Activated T-cell treated with anti-CD3 and anti-CD28 coated beads, Interleukin-2, amount 50 U/mL, for 24 hours (primary cell): ENCODE measurements at regions not wholly inside any gene's neighbourhood (a gene's known extent, or its start where the extent isn't known, plus 50 kb on each side); places are given as distances from the start of the nearest gene placed in this dataset.

Source experiments
- DNase-seq: peaks from one replicate; pipeline ENCODE4 v3.0.0-alpha.2; 2020
- H3K27ac Mint-ChIP-seq: 2 replicates; pipeline ENCODE4 v1.8.0; 2020; ENCODE audit warnings: mild to moderate bottlenecking, mixed read lengths
- H3K27me3 Mint-ChIP-seq: 2 replicates; pipeline ENCODE4 v1.8.0; 2020; ENCODE audit warnings: mixed read lengths
- H3K36me3 Mint-ChIP-seq: 2 replicates; pipeline ENCODE4 v1.8.0; 2020; ENCODE audit warnings: low read depth, mixed read lengths
- H3K4me1 Mint-ChIP-seq: 2 replicates; pipeline ENCODE4 v1.8.0; 2020; ENCODE audit warnings: low read depth, mixed read lengths
- H3K4me3 Mint-ChIP-seq: 2 replicates; pipeline ENCODE4 v1.8.0; 2020; ENCODE audit warnings: mild to moderate bottlenecking, moderate library complexity, mixed read lengths
- H3K9me3 Mint-ChIP-seq: 2 replicates; pipeline ENCODE4 v1.8.0; 2020; ENCODE audit warnings: mixed read lengths

DNA sequence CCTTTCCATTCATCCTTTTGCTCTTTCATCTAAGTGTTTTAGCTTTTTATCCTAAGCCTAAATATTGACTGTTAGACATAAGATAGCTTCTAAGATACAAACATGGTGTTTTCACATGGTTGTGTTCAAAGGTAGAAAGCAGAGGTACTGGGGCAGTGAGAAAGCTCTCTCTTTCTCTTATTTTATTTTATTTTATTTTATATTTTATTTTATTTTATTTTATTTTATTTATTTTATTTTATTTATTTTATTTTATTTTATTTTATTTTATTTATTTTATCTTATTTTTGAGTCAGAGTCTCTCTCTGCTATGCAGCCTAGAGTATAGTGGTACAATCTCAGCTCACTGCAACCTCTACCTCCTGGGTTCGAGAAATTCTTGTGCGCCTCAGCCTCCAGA lies 287.2 kb downstream of the IKZF2 start:
- Mint-ChIP-seq H3K4me1 (no peaks in the 10 kb centered on the region), H3K9me3 (peaks cover 26% of the 10 kb centered on the region), H3K27ac (no peak overlapping the region), H3K4me3 (no peak overlapping the region), H3K36me3 (no peaks in the 10 kb centered on the region), H3K27me3 (no peaks in the 10 kb centered on the region)
- DNase-seq, result no peak

DNA sequence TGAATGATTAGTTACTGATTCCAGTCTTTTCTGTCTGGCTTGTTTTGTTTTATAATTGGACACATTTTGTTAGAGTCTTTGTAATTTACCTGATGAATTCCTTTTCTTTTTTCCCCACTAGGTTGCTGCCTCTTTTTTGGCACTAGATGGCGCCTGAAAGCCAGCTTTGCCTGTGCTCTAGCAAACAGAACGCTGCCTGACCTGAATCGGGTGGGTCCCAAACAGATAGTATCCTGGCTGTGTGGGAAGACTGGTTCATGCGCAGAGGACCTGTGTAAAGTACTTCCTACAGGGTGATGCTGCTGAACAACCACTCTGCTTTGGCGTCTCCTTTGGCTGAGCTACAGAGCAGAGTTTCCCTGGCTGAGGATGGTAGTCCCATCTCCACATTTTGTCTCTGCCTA lies 288.2 kb downstream of the IKZF2 start:
- no peaks in the 10 kb centered on the region for H3K36me3 Mint-ChIP-seq
- H3K4me3 Mint-ChIP-seq, result no peak overlapping the region
- DNase-seq, result peak; percentile 42
- H3K27me3 Mint-ChIP-seq, result no peaks in the 10 kb centered on the region
- peaks cover 23% of the 10 kb centered on the region for H3K9me3 Mint-ChIP-seq
- H3K4me1 Mint-ChIP-seq, result no peaks in the 10 kb centered on the region
- no peak overlapping the region for H3K27ac Mint-ChIP-seq

GRCh38 chr2:212858496-212858895 lies 292.9 kb downstream of the IKZF2 start:
- H3K9me3 Mint-ChIP-seq, result peaks cover 11% of the 10 kb centered on the region

DNA sequence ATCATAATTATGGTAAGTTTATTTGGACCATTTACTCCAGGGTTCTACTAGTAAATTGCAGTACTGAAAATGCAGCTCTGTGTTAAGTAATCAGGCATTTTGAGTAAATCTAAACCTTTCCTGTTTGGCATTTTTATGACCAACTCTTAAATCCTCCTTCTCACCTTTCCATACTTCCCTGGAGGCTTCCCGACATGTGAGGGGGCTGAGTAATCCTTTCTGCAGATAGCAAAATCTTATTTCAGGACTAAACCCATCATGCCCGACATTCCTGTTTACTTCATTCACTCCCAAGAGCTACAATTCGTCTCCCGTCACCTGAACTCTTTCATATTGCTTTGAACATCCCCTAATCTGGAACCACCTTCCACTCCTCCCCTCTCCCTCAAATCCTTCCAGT lies 296.6 kb downstream of the IKZF2 start:
- Mint-ChIP-seq H3K4me3 (no peak overlapping the region), H3K9me3 (peaks cover under 1% of the 10 kb centered on the region), H3K27ac (no peak overlapping the region), H3K4me1 (no peaks in the 10 kb centered on the region), H3K36me3 (no peaks in the 10 kb centered on the region), H3K27me3 (no peaks in the 10 kb centered on the region)
- no peak for DNase-seq

More at GRCh38 chr2:212858496-212858895, 292.9 kb downstream of the IKZF2 start:
- H3K27ac Mint-ChIP-seq, result no peak overlapping the region
- H3K27me3 Mint-ChIP-seq, result no peaks in the 10 kb centered on the region
- H3K4me3 Mint-ChIP-seq, result no peak overlapping the region
- DNase-seq, result no peak
- no peaks in the 10 kb centered on the region for H3K36me3 Mint-ChIP-seq
- H3K4me1 Mint-ChIP-seq, result no peaks in the 10 kb centered on the region

DNA sequence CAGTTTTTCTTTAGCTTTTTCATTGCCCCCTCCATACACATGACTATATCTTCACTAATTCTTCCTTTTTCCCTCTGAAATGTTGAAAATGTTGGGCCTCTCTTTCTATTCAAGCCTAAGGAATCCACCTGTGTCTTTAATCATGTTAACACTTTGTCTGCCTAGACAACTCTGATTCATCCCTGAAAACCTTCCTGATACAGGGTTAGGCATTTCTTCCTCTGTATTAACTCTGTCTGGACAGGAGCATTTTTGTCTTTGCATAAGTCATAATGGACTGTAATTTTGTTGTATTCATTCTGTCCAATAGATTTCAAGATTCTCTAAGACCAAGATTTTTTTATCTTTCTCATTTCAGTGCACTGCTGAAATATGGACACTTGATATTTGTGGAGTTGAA lies 297.3 kb downstream of the IKZF2 start:
- no peak overlapping the region for H3K4me3 Mint-ChIP-seq
- H3K36me3 Mint-ChIP-seq, result no peaks in the 10 kb centered on the region
- no peak overlapping the region for H3K27ac Mint-ChIP-seq
- DNase-seq, result no peak
- no peaks in the 10 kb centered on the region for H3K4me1 Mint-ChIP-seq
- no peaks in the 10 kb centered on the region for H3K9me3 Mint-ChIP-seq
- H3K27me3 Mint-ChIP-seq, result no peaks in the 10 kb centered on the region

DNA sequence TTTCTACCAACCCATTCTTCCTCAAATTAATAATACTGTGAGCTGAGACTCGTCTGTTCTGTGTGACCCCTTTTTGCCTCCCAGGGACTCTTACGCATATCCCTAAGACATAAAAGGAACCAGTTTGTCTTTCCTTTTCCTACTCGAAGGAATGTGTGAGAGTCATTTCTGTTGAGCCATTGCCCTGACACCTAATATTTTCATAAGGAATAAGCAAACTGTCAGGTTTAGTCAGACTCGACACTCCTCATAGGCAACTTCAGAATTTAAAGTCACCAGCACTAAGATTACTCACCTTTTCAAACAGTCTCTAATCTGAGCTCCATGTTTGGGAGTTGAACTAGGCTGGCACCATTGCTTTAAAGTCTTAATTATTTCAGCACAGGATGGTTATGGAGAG lies 305.5 kb downstream of the IKZF2 start:
- Mint-ChIP-seq H3K27ac (no peak overlapping the region), H3K27me3 (peaks cover 6% of the 10 kb centered on the region), H3K36me3 (no peaks in the 10 kb centered on the region), H3K4me3 (no peak overlapping the region), H3K4me1 (peaks cover 13% of the 10 kb centered on the region), H3K9me3 (no peaks in the 10 kb centered on the region)
- no peak for DNase-seq

- no peak overlapping the region for H3K27ac Mint-ChIP-seq
- H3K27me3 Mint-ChIP-seq, result peaks cover 6% of the 10 kb centered on the region
- H3K4me3 Mint-ChIP-seq, result no peak overlapping the region
- no peak for DNase-seq
- peaks cover 13% of the 10 kb centered on the region for H3K4me1 Mint-ChIP-seq
- H3K36me3 Mint-ChIP-seq, result no peaks in the 10 kb centered on the region
- H3K9me3 Mint-ChIP-seq, result no peaks in the 10 kb centered on the region
Observed at GRCh38 chr2:212843409-212844199, 305.0 kb upstream of the ERBB4 start.

- Mint-ChIP-seq H3K9me3 (no peaks in the 10 kb centered on the region), H3K4me1 (peaks cover 13% of the 10 kb centered on the region), H3K36me3 (no peaks in the 10 kb centered on the region), H3K27me3 (peaks cover 6% of the 10 kb centered on the region), H3K27ac (no peak overlapping the region), H3K4me3 (no peak overlapping the region)
- DNase-seq, result no peak
Observed at GRCh38 chr2:212842544-212843185, 304.1 kb upstream of the ERBB4 start.

DNA sequence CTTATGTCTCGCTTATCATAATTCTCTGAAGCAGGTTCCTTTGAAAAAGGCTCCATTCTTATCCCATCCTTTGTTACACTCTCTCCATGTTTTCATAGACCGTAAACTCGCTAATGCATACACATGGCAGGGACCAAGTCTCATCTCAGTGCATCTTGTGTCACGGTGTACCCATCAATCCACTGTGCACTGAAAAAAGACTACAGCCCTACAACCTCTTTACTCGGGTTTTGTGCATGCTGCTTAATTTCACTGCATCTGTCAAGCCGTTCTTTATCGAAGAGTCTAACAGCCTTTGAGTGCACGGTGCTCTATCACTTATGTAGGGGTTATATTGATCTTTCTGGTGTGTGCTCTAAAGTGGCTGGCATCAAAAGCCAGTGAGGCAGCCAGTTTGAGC lies 302.9 kb upstream of the ERBB4 start:
- Mint-ChIP-seq H3K36me3 (no peaks in the 10 kb centered on the region), H3K9me3 (no peaks in the 10 kb centered on the region), H3K27ac (no peak overlapping the region), H3K4me1 (peaks cover 13% of the 10 kb centered on the region), H3K4me3 (no peak overlapping the region), H3K27me3 (peaks cover 6% of the 10 kb centered on the region)
- DNase-seq, result no peak

- no peaks in the 10 kb centered on the region for H3K4me1 Mint-ChIP-seq
- H3K36me3 Mint-ChIP-seq, result no peaks in the 10 kb centered on the region
- no peaks in the 10 kb centered on the region for H3K27me3 Mint-ChIP-seq
- DNase-seq, result no peak
- no peak overlapping the region for H3K27ac Mint-ChIP-seq
- H3K9me3 Mint-ChIP-seq, result peaks cover 8% of the 10 kb centered on the region
- no peak overlapping the region for H3K4me3 Mint-ChIP-seq
Observed at GRCh38 chr2:212832211-212833195, 293.9 kb upstream of the ERBB4 start.

GRCh38 chr2:212831671-212832199 lies 293.1 kb upstream of the ERBB4 start:
- Mint-ChIP-seq H3K27ac (no peak overlapping the region), H3K9me3 (peaks cover 8% of the 10 kb centered on the region), H3K27me3 (no peaks in the 10 kb centered on the region), H3K4me1 (no peaks in the 10 kb centered on the region), H3K36me3 (no peaks in the 10 kb centered on the region), H3K4me3 (no peak overlapping the region)
- no peak for DNase-seq

DNA sequence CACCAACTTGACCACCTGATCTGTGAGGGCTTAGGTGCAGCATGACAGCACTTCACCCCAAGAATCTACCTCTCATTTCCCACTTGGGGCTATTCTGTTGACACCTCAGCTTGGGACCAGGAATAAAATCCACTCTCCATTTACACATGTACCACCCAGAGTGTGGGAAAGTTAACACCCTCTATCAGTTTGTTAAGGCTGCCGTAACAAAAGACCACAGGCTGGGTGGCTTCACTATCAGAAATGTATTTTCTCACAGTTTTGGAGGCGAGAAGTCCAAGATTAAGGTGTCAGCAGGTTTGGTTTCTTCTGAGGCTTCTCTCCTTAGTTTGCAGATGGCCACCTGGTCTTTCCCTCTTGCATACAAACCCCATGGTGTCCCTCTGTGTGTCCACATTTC lies 277.7 kb upstream of the ERBB4 start:
- Mint-ChIP-seq H3K27ac (no peak overlapping the region), H3K4me1 (peaks cover 7% of the 10 kb centered on the region), H3K4me3 (no peak overlapping the region), H3K27me3 (no peaks in the 10 kb centered on the region), H3K9me3 (no peaks in the 10 kb centered on the region), H3K36me3 (no peaks in the 10 kb centered on the region)
- DNase-seq, result no peak

DNA sequence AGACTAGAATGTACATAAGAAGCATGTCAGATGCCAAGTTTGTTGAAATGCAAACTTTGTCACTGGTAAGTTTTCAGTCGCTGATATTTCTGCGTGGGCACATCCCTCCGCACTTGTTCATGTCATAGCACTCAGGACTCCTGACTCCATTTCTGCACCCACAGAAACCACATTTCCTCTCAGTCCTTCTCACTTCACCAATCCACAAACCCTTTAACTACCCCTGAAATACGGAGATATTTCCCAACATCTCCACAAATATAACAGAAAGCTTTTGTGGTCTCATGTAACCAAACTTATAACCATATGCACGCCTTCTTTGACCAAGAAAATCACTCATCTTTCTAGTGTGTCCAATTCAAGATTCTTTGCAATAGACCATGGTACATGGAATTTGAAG lies 276.9 kb upstream of the ERBB4 start:
- Mint-ChIP-seq H3K36me3 (no peaks in the 10 kb centered on the region), H3K4me1 (peaks cover 10% of the 10 kb centered on the region), H3K4me3 (no peak overlapping the region), H3K9me3 (no peaks in the 10 kb centered on the region), H3K27me3 (no peaks in the 10 kb centered on the region), H3K27ac (no peak overlapping the region)
- no peak for DNase-seq

DNA sequence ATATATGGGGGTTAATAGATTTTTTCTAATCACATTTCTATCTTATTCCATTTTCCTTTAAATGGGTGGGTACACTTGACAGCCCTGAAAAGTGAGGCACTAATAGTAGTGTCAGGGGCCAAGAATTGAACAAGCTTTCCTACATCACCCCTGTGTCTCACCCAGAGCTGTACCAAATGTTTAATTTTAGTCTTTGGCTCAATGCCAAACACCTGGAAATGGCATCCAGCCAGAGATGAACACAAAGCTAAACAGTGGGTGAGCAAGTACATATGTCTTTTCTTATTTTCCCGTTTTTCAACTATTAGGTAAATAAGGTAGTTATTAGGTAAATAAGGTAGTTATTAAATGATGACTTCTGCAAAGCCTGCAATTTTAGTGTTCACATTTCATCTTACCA lies 276.3 kb upstream of the ERBB4 start:
- H3K9me3 Mint-ChIP-seq, result no peaks in the 10 kb centered on the region
- no peak for DNase-seq
- no peaks in the 10 kb centered on the region for H3K27me3 Mint-ChIP-seq
- no peak overlapping the region for H3K27ac Mint-ChIP-seq
- no peaks in the 10 kb centered on the region for H3K36me3 Mint-ChIP-seq
- no peak overlapping the region for H3K4me3 Mint-ChIP-seq
- peaks cover 11% of the 10 kb centered on the region for H3K4me1 Mint-ChIP-seq
